GM21526 (cell line): ENCODE measurements at regions not wholly inside any gene's neighbourhood (a gene's known extent, or its start where the extent isn't known, plus 50 kb on each side); places are given as distances from the start of the nearest gene placed in this dataset.

Experiments
- ATAC-seq: cut with Tn5 transposase; IDR thresholded peaks from one replicate; pipeline ENCODE4 v1.9.1; 2021; ENCODE audit warnings: moderate library complexity; ENCODE audit not compliant: unreplicated experiment, low FRiP score

GRCh38 chr16:60318486-60318885 is 1584.4 kb upstream of the GOT2 start:
- no peak for ATAC-seq

- no peak for ATAC-seq
Observed at GRCh38 chr16:60310846-60311445, 1576.8 kb upstream of the GOT2 start.

GRCh38 chr16:60304720-60305119 is 1570.6 kb upstream of the GOT2 start:
- no peak for ATAC-seq

- ATAC-seq = no peak
Observed at GRCh38 chr16:60304066-60304465, 1570.0 kb upstream of the GOT2 start.

- ATAC-seq = no peak
Observed at GRCh38 chr16:60302676-60303075, 1568.6 kb upstream of the GOT2 start.

- ATAC-seq = no peak
Observed at GRCh38 chr16:60302261-60302660, 1568.1 kb upstream of the GOT2 start.

GRCh38 chr16:60299241-60299776 is 1565.2 kb upstream of the GOT2 start:
- ATAC-seq = no peak

GRCh38 chr16:60295451-60295850 is 1561.3 kb upstream of the GOT2 start:
- no peak for ATAC-seq

- no peak for ATAC-seq
Observed at GRCh38 chr16:60285794-60286193, 1551.7 kb upstream of the GOT2 start.

- no peak for ATAC-seq
Observed at GRCh38 chr16:60279061-60279665, 1545.0 kb upstream of the GOT2 start.

GRCh38 chr16:60274431-60275019 is 1540.4 kb upstream of the GOT2 start:
- no peak for ATAC-seq

GRCh38 chr16:60271781-60272180 is 1537.7 kb upstream of the GOT2 start:
- ATAC-seq = no peak

GRCh38 chr16:60271025-60271771 is 1537.1 kb upstream of the GOT2 start:
- no peak for ATAC-seq

GRCh38 chr16:60261425-60261824 is 1527.3 kb upstream of the GOT2 start:
- no peak for ATAC-seq

GRCh38 chr16:60259956-60260355 is 1525.8 kb upstream of the GOT2 start:
- ATAC-seq = no peak

- no peak for ATAC-seq
Observed at GRCh38 chr16:60246086-60246485, 1512.0 kb upstream of the GOT2 start.

GRCh38 chr16:60241671-60242070 is 1507.6 kb upstream of the GOT2 start:
- ATAC-seq = no peak

- no peak for ATAC-seq
Observed at GRCh38 chr16:60230666-60231065, 1496.5 kb upstream of the GOT2 start.

- no peak for ATAC-seq
Observed at GRCh38 chr16:60225541-60225940, 1491.4 kb upstream of the GOT2 start.

GRCh38 chr16:60217787-60218186 is 1483.7 kb upstream of the GOT2 start:
- no peak for ATAC-seq

- no peak for ATAC-seq
Observed at GRCh38 chr16:60214311-60214710, 1480.2 kb upstream of the GOT2 start.
